ENCODE measurements at regions not wholly inside any gene's neighbourhood (a gene's known extent, or its start where the extent isn't known, plus 50 kb on each side); places are given as distances from the start of the nearest gene placed in this dataset.
A peak's percentile ranks its signal among the peaks of the same experiment; 100 is the strongest.

- Histone ChIP-seq H3K9me3 (ENCODE audit: low read depth, low read length) (no peaks in the 10 kb centered on the region), H3K36me3 (ENCODE audit: insufficient read depth, low read length) (no peaks in the 10 kb centered on the region), H3K4me3 (no peak overlapping the region), H3K27ac (no peak overlapping the region), H3K9ac (ENCODE audit: insufficient read length) (no peak overlapping the region)
- no peak for DNase-seq (ENCODE audit: low read depth, low spot score)
- TF ChIP-seq FOXP2 (optimal IDR thresholded peaks at IDR 0.05; ENCODE audit: control extremely low read depth, extremely low read length, insufficient read depth) (no peak), POLR2AphosphoS5 (IDR thresholded peaks at IDR 0.05; ENCODE audit: borderline replicate concordance, low read depth, low read length) (no peak)
Measured at GRCh38 chr20:52590100-52590499, 382.1 kb upstream of the TSHZ2 start.

GRCh38 chr20:52589251-52589812, 382.8 kb upstream of the TSHZ2 start:
- H3K9ac ChIP-seq (ENCODE audit: insufficient read length), result no peak overlapping the region
- H3K9me3 ChIP-seq (ENCODE audit: low read depth, low read length), result no peaks in the 10 kb centered on the region
- no peak overlapping the region for H3K4me3 ChIP-seq
- no peak for DNase-seq (ENCODE audit: low read depth, low spot score)
- no peak for TF ChIP-seq FOXP2 (optimal IDR thresholded peaks at IDR 0.05; ENCODE audit: control extremely low read depth, extremely low read length, insufficient read depth)
- no peak for TF ChIP-seq EZH2 (IDR thresholded peaks at IDR 0.05)
- TF ChIP-seq POLR2AphosphoS5 (IDR thresholded peaks at IDR 0.05; ENCODE audit: borderline replicate concordance, low read depth, low read length), result no peak
- H3K27ac ChIP-seq, result no peak overlapping the region
- no peaks in the 10 kb centered on the region for H3K36me3 ChIP-seq (ENCODE audit: insufficient read depth, low read length)

GRCh38 chr20:52586660-52587059, 385.5 kb upstream of the TSHZ2 start:
- DNase-seq (ENCODE audit: low read depth, low spot score), result no peak
- H3K36me3 ChIP-seq (ENCODE audit: insufficient read depth, low read length), result no peaks in the 10 kb centered on the region
- no peaks in the 10 kb centered on the region for H3K9me3 ChIP-seq (ENCODE audit: low read depth, low read length)
- no peak overlapping the region for H3K27ac ChIP-seq
- no peak overlapping the region for H3K9ac ChIP-seq (ENCODE audit: insufficient read length)
- no peak for TF ChIP-seq FOXP2 (optimal IDR thresholded peaks at IDR 0.05; ENCODE audit: control extremely low read depth, extremely low read length, insufficient read depth)
- no peak for TF ChIP-seq EZH2 (IDR thresholded peaks at IDR 0.05)
- TF ChIP-seq POLR2AphosphoS5 (IDR thresholded peaks at IDR 0.05; ENCODE audit: borderline replicate concordance, low read depth, low read length), result no peak
- H3K4me3 ChIP-seq, result no peak overlapping the region

GRCh38 chr20:52585333-52585732, 386.8 kb upstream of the TSHZ2 start:
- DNase-seq (ENCODE audit: low read depth, low spot score), result no peak
- Histone ChIP-seq H3K36me3 (ENCODE audit: insufficient read depth, low read length) (no peaks in the 10 kb centered on the region), H3K9ac (ENCODE audit: insufficient read length) (no peak overlapping the region), H3K4me3 (no peak overlapping the region), H3K27ac (no peak overlapping the region), H3K9me3 (ENCODE audit: low read depth, low read length) (no peaks in the 10 kb centered on the region)
- TF ChIP-seq FOXP2 (optimal IDR thresholded peaks at IDR 0.05; ENCODE audit: control extremely low read depth, extremely low read length, insufficient read depth) (no peak), POLR2AphosphoS5 (IDR thresholded peaks at IDR 0.05; ENCODE audit: borderline replicate concordance, low read depth, low read length) (no peak), EZH2 (IDR thresholded peaks at IDR 0.05) (no peak)

GRCh38 chr20:52578559-52578958, 387.0 kb upstream of the ZFP64 start:
- DNase-seq (ENCODE audit: low read depth, low spot score), result no peak
- no peak for TF ChIP-seq FOXP2 (optimal IDR thresholded peaks at IDR 0.05; ENCODE audit: control extremely low read depth, extremely low read length, insufficient read depth)
- no peak for TF ChIP-seq EZH2 (IDR thresholded peaks at IDR 0.05)
- no peak for TF ChIP-seq POLR2AphosphoS5 (IDR thresholded peaks at IDR 0.05; ENCODE audit: borderline replicate concordance, low read depth, low read length)
- Histone ChIP-seq H3K36me3 (ENCODE audit: insufficient read depth, low read length) (no peaks in the 10 kb centered on the region), H3K9me3 (ENCODE audit: low read depth, low read length) (0 out of 2 replicates have a peak, but pooled peaks cover 3% of the 10 kb centered on the region), H3K4me3 (no peak overlapping the region), H3K9ac (ENCODE audit: insufficient read length) (no peak overlapping the region), H3K27ac (no peak overlapping the region)

GRCh38 chr20:52577696-52578095, 386.1 kb upstream of the ZFP64 start:
- Histone ChIP-seq H3K4me3 (no peak overlapping the region), H3K27ac (no peak overlapping the region), H3K9ac (ENCODE audit: insufficient read length) (no peak overlapping the region), H3K36me3 (ENCODE audit: insufficient read depth, low read length) (no peaks in the 10 kb centered on the region), H3K9me3 (ENCODE audit: low read depth, low read length) (0 out of 2 replicates have a peak, but pooled peaks cover 3% of the 10 kb centered on the region)
- TF ChIP-seq EZH2 (IDR thresholded peaks at IDR 0.05), result no peak
- TF ChIP-seq FOXP2 (optimal IDR thresholded peaks at IDR 0.05; ENCODE audit: control extremely low read depth, extremely low read length, insufficient read depth), result no peak
- TF ChIP-seq POLR2AphosphoS5 (IDR thresholded peaks at IDR 0.05; ENCODE audit: borderline replicate concordance, low read depth, low read length), result no peak
- DNase-seq (ENCODE audit: low read depth, low spot score), result no peak

- TF ChIP-seq EZH2 (IDR thresholded peaks at IDR 0.05), result no peak
- TF ChIP-seq FOXP2 (optimal IDR thresholded peaks at IDR 0.05; ENCODE audit: control extremely low read depth, extremely low read length, insufficient read depth), result no peak
- no peak for TF ChIP-seq POLR2AphosphoS5 (IDR thresholded peaks at IDR 0.05; ENCODE audit: borderline replicate concordance, low read depth, low read length)
- Histone ChIP-seq H3K27ac (0 out of 2 replicates have a peak overlapping the region, but pooled peaks have one; percentile 26), H3K9ac (ENCODE audit: insufficient read length) (no peak overlapping the region), H3K36me3 (ENCODE audit: insufficient read depth, low read length) (no peaks in the 10 kb centered on the region), H3K4me3 (no peak overlapping the region), H3K9me3 (ENCODE audit: low read depth, low read length) (0 out of 2 replicates have a peak, but pooled peaks cover 3% of the 10 kb centered on the region)
- DNase-seq (ENCODE audit: low read depth, low spot score), result no peak
Measured at GRCh38 chr20:52572687-52573086, 381.1 kb upstream of the ZFP64 start.

GRCh38 chr20:52569201-52569600, 377.6 kb upstream of the ZFP64 start:
- TF ChIP-seq EZH2 (IDR thresholded peaks at IDR 0.05), result no peak
- TF ChIP-seq POLR2AphosphoS5 (IDR thresholded peaks at IDR 0.05; ENCODE audit: borderline replicate concordance, low read depth, low read length), result no peak
- no peak for TF ChIP-seq FOXP2 (optimal IDR thresholded peaks at IDR 0.05; ENCODE audit: control extremely low read depth, extremely low read length, insufficient read depth)
- Histone ChIP-seq H3K9ac (ENCODE audit: insufficient read length) (no peak overlapping the region), H3K27ac (peak overlapping the region; percentile 87), H3K9me3 (ENCODE audit: low read depth, low read length) (no peaks in the 10 kb centered on the region), H3K36me3 (ENCODE audit: insufficient read depth, low read length) (0 out of 2 replicates have a peak, but pooled peaks cover 3% of the 10 kb centered on the region), H3K4me3 (no peak overlapping the region)
- no peak for DNase-seq (ENCODE audit: low read depth, low spot score)

- no peak for TF ChIP-seq EZH2 (IDR thresholded peaks at IDR 0.05)
- TF ChIP-seq FOXP2 (optimal IDR thresholded peaks at IDR 0.05; ENCODE audit: control extremely low read depth, extremely low read length, insufficient read depth), result no peak
- TF ChIP-seq POLR2AphosphoS5 (IDR thresholded peaks at IDR 0.05; ENCODE audit: borderline replicate concordance, low read depth, low read length), result no peak
- Histone ChIP-seq H3K9me3 (ENCODE audit: low read depth, low read length) (no peaks in the 10 kb centered on the region), H3K27ac (no peak overlapping the region), H3K4me3 (no peak overlapping the region), H3K36me3 (ENCODE audit: insufficient read depth, low read length) (0 out of 2 replicates have a peak, but pooled peaks cover 3% of the 10 kb centered on the region), H3K9ac (ENCODE audit: insufficient read length) (no peak overlapping the region)
- DNase-seq (ENCODE audit: low read depth, low spot score), result no peak
Measured at GRCh38 chr20:52565614-52566013, 374.0 kb upstream of the ZFP64 start.

Data from SK-N-MC (cell line).